Neural progenitor cell (in vitro differentiated cells): ENCODE measurements at regions not wholly inside any gene's neighbourhood (a gene's known extent, or its start where the extent isn't known, plus 50 kb on each side); places are given as distances from the start of the nearest gene placed in this dataset.
A peak's percentile ranks its signal among the peaks of the same experiment; 100 is the strongest.

Experiments
- DNase-seq: peaks from one replicate; pipeline ENCODE4 v3.0.0-alpha.2; 2016; ENCODE audit warnings: low spot score
- H2AFZ ChIP-seq: fragments of 200-600 bp; sonication (generic); replicated peaks from 2 replicates; pipeline ENCODE4 v1.6.1; 2016; ENCODE audit warnings: antibody characterized with exemption
- H3F3A ChIP-seq: fragments of 200-600 bp; sonication (generic); 2 replicates; pipeline ENCODE4 v1.6.1; 2016; ENCODE audit warnings: antibody characterized with exemption, low read depth
- H3K27ac ChIP-seq: fragments of 200-600 bp; sonication (generic); 2 replicates; pipeline ENCODE4 v1.5.1; 2016; ENCODE audit warnings: mild to moderate bottlenecking
- H3K27me3 ChIP-seq: fragments of 200-600 bp; sonication (generic); 2 replicates; pipeline ENCODE4 v1.6.1; 2016; ENCODE audit warnings: mild to moderate bottlenecking, moderate library complexity
- H3K36me3 ChIP-seq: fragments of 200-600 bp; sonication (generic); 2 replicates; pipeline ENCODE4 v1.5.1; 2016
- H3K4me1 ChIP-seq: fragments of 200-600 bp; sonication (generic); 2 replicates; pipeline ENCODE4 v1.6.1; 2016; ENCODE audit warnings: mixed run types
- H3K4me2 ChIP-seq: fragments of 200-600 bp; sonication (generic); 2 replicates; pipeline ENCODE4 v1.6.1; 2016
- H3K4me3 ChIP-seq: fragments of 200-600 bp; sonication (generic); 2 replicates; pipeline ENCODE4 v1.5.1; 2016
- H3K79me2 ChIP-seq: fragments of 200-600 bp; sonication (generic); 2 replicates; pipeline ENCODE4 v1.6.1; 2016; ENCODE audit warnings: low read depth
- H3K9ac ChIP-seq: fragments of 200-600 bp; sonication (generic); 2 replicates; pipeline ENCODE4 v1.6.1; 2016
- H3K9me3 ChIP-seq: fragments of 200-600 bp; sonication (generic); 2 replicates; pipeline ENCODE4 v1.5.1; 2016; ENCODE audit warnings: low read depth
- H4K20me1 ChIP-seq: fragments of 200-600 bp; sonication (generic); 2 replicates; pipeline ENCODE4 v1.6.1; 2016; ENCODE audit warnings: low read depth
- H3K27ac Mint-ChIP-seq: 3 replicates; pipeline ENCODE4 v1.8.0; 2021; ENCODE audit warnings: mixed read lengths
- H3K27me3 Mint-ChIP-seq: 2 replicates; pipeline ENCODE4 v1.8.0; 2022; ENCODE audit warnings: low read depth, mild to moderate bottlenecking, inconsistent platforms, moderate library complexity, mixed read lengths; ENCODE audit not compliant: insufficient read depth
- H3K36me3 Mint-ChIP-seq: 3 replicates; pipeline ENCODE4 v1.8.0; 2021; ENCODE audit warnings: mixed read lengths
- H3K4me1 Mint-ChIP-seq: 3 replicates; pipeline ENCODE4 v1.8.0; 2021; ENCODE audit warnings: mixed read lengths
- H3K4me3 Mint-ChIP-seq: 3 replicates; pipeline ENCODE4 v1.8.0; 2021; ENCODE audit warnings: mild to moderate bottlenecking, moderate library complexity, mixed read lengths
- H3K9me3 Mint-ChIP-seq: 3 replicates; pipeline ENCODE4 v1.8.0; 2020; ENCODE audit warnings: mixed read lengths
- EZH2 ChIP-seq: fragments of 200-600 bp; sonication (generic); IDR thresholded peaks from 2 replicates; pipeline ENCODE4 v1.6.1; 2017; ENCODE audit warnings: antibody characterized with exemption, mild to moderate bottlenecking, moderate library complexity
- EZH2phosphoT487 ChIP-seq: fragments of 200-600 bp; sonication (generic); IDR thresholded peaks from 2 replicates; pipeline ENCODE4 v1.6.1; 2017; ENCODE audit warnings: antibody characterized with exemption
- TF ChIP-seq, protein P1 (sequence below): fragments of 200-600 bp; sonication (generic); IDR thresholded peaks from 2 replicates; pipeline ENCODE4 v1.5.1; 2017; ENCODE audit warnings: antibody characterized with exemption, mild to moderate bottlenecking

- H3K4me2 ChIP-seq = no peak overlapping the region
- no peak overlapping the region for H3K27ac Mint-ChIP-seq
- no peaks in the 10 kb centered on the region for H3K9me3 ChIP-seq
Observed at GRCh38 chr9:89744730-89745129, 139.9 kb downstream of the GADD45G start.

GRCh38 chr9:89745601-89746376 lies 141.0 kb downstream of the GADD45G start:
- DNase-seq = no peak
- H3K27me3 ChIP-seq = no peaks in the 10 kb centered on the region
- H3K4me2 ChIP-seq = no peak overlapping the region
- no peaks in the 10 kb centered on the region for H3K79me2 ChIP-seq
- peaks cover 4% of the 10 kb centered on the region for H3K9me3 Mint-ChIP-seq
- H3K27me3 Mint-ChIP-seq = peaks cover 23% of the 10 kb centered on the region
- peaks cover 4% of the 10 kb centered on the region for H3K36me3 Mint-ChIP-seq
- no peak overlapping the region for H2AFZ ChIP-seq
- H3K27ac ChIP-seq = no peak overlapping the region
- no peak overlapping the region for H3K4me3 Mint-ChIP-seq
- peaks cover 51% of the 10 kb centered on the region for H3K4me1 Mint-ChIP-seq
- TF ChIP-seq EZH2phosphoT487 (no peak), EZH2 (no peak)
- TF ChIP-seq, protein P1, sequence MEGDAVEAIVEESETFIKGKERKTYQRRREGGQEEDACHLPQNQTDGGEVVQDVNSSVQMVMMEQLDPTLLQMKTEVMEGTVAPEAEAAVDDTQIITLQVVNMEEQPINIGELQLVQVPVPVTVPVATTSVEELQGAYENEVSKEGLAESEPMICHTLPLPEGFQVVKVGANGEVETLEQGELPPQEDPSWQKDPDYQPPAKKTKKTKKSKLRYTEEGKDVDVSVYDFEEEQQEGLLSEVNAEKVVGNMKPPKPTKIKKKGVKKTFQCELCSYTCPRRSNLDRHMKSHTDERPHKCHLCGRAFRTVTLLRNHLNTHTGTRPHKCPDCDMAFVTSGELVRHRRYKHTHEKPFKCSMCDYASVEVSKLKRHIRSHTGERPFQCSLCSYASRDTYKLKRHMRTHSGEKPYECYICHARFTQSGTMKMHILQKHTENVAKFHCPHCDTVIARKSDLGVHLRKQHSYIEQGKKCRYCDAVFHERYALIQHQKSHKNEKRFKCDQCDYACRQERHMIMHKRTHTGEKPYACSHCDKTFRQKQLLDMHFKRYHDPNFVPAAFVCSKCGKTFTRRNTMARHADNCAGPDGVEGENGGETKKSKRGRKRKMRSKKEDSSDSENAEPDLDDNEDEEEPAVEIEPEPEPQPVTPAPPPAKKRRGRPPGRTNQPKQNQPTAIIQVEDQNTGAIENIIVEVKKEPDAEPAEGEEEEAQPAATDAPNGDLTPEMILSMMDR = no peak
- no peaks in the 10 kb centered on the region for H3K36me3 ChIP-seq
- H3K4me1 ChIP-seq = peaks cover 15% of the 10 kb centered on the region
- no peak overlapping the region for H3K9ac ChIP-seq
- H3F3A ChIP-seq = no peaks in the 10 kb centered on the region
- H3K9me3 ChIP-seq = no peaks in the 10 kb centered on the region
- H3K27ac Mint-ChIP-seq = peak overlapping the region; percentile 21
- no peaks in the 10 kb centered on the region for H4K20me1 ChIP-seq
- no peak overlapping the region for H3K4me3 ChIP-seq

More at GRCh38 chr9:89744730-89745129, 139.9 kb downstream of the GADD45G start:
- Mint-ChIP-seq H3K27me3 (peaks cover 18% of the 10 kb centered on the region), H3K9me3 (peaks cover 4% of the 10 kb centered on the region), H3K4me3 (no peak overlapping the region), H3K36me3 (peaks cover 4% of the 10 kb centered on the region), H3K4me1 (peaks cover 41% of the 10 kb centered on the region)
- no peaks in the 10 kb centered on the region for H3K36me3 ChIP-seq
- no peaks in the 10 kb centered on the region for H3K79me2 ChIP-seq
- H3K27ac ChIP-seq = no peak overlapping the region
- no peak overlapping the region for H2AFZ ChIP-seq
- H3F3A ChIP-seq = no peaks in the 10 kb centered on the region
- H3K4me3 ChIP-seq = no peak overlapping the region
- no peaks in the 10 kb centered on the region for H3K27me3 ChIP-seq
- no peak for TF ChIP-seq EZH2
- TF ChIP-seq, protein P1 = no peak
- TF ChIP-seq EZH2phosphoT487 = no peak
- DNase-seq = no peak
- H3K9ac ChIP-seq = no peak overlapping the region
- peaks cover 11% of the 10 kb centered on the region for H3K4me1 ChIP-seq
- H4K20me1 ChIP-seq = no peaks in the 10 kb centered on the region

GRCh38 chr9:89746385-89747116 lies 141.7 kb downstream of the GADD45G start:
- Mint-ChIP-seq H3K9me3 (peaks cover 4% of the 10 kb centered on the region), H3K27ac (no peak overlapping the region), H3K4me3 (peak overlapping the region; percentile 48), H3K27me3 (peaks cover 20% of the 10 kb centered on the region), H3K4me1 (peaks cover 57% of the 10 kb centered on the region), H3K36me3 (peaks cover 4% of the 10 kb centered on the region)
- Histone ChIP-seq H3K4me3 (no peak overlapping the region), H3F3A (no peaks in the 10 kb centered on the region), H3K4me2 (no peak overlapping the region), H3K27ac (no peak overlapping the region), H4K20me1 (no peaks in the 10 kb centered on the region), H2AFZ (no peak overlapping the region), H3K27me3 (no peaks in the 10 kb centered on the region), H3K9me3 (no peaks in the 10 kb centered on the region), H3K9ac (no peak overlapping the region), H3K79me2 (no peaks in the 10 kb centered on the region), H3K4me1 (peaks cover 15% of the 10 kb centered on the region), H3K36me3 (no peaks in the 10 kb centered on the region)
- no peak for DNase-seq
- TF ChIP-seq, protein P1 = no peak
- TF ChIP-seq EZH2phosphoT487 = no peak
- no peak for TF ChIP-seq EZH2
